Activated T-cell treated with anti-CD3 and anti-CD28 coated beads, Interleukin-2, amount 50 U/mL, for 24 hours (primary cell): ENCODE measurements at regions not wholly inside any gene's neighbourhood (a gene's known extent, or its start where the extent isn't known, plus 50 kb on each side); places are given as distances from the start of the nearest gene placed in this dataset.
"Not testable (repeated sequence)": the region's sequence is repeated elsewhere in the genome, so short reads cannot be mapped to it uniquely, and the experiment has no call there.

Experiments used
- DNase-seq: peaks from one replicate; pipeline ENCODE4 v3.0.0-alpha.2; 2020
- H3K27ac Mint-ChIP-seq: 2 replicates; pipeline ENCODE4 v1.8.0; 2020; ENCODE audit warnings: mild to moderate bottlenecking, mixed read lengths
- H3K27me3 Mint-ChIP-seq: 2 replicates; pipeline ENCODE4 v1.8.0; 2020; ENCODE audit warnings: mixed read lengths
- H3K36me3 Mint-ChIP-seq: 2 replicates; pipeline ENCODE4 v1.8.0; 2020; ENCODE audit warnings: low read depth, mixed read lengths
- H3K4me1 Mint-ChIP-seq: 2 replicates; pipeline ENCODE4 v1.8.0; 2020; ENCODE audit warnings: low read depth, mixed read lengths
- H3K4me3 Mint-ChIP-seq: 2 replicates; pipeline ENCODE4 v1.8.0; 2020; ENCODE audit warnings: mild to moderate bottlenecking, moderate library complexity, mixed read lengths
- H3K9me3 Mint-ChIP-seq: 2 replicates; pipeline ENCODE4 v1.8.0; 2020; ENCODE audit warnings: mixed read lengths

GRCh38 chr14:106466483-106466882 is 940.1 kb downstream of the TMEM121 start:
- not testable (repeated sequence) for H3K9me3 Mint-ChIP-seq, H3K4me3 Mint-ChIP-seq, H3K36me3 Mint-ChIP-seq, H3K27me3 Mint-ChIP-seq, H3K4me1 Mint-ChIP-seq, H3K27ac Mint-ChIP-seq, DNase-seq

- not testable (repeated sequence) for H3K27me3 Mint-ChIP-seq, H3K27ac Mint-ChIP-seq, DNase-seq, H3K4me3 Mint-ChIP-seq, H3K9me3 Mint-ChIP-seq, H3K36me3 Mint-ChIP-seq
- peaks cover 12% of the 10 kb centered on the region for H3K4me1 Mint-ChIP-seq
These were observed 942.5 kb downstream of the TMEM121 start for GRCh38 chr14:106468869-106469268.

- DNase-seq, H3K27ac Mint-ChIP-seq, H3K27me3 Mint-ChIP-seq, H3K36me3 Mint-ChIP-seq, H3K9me3 Mint-ChIP-seq, H3K4me3 Mint-ChIP-seq: not testable (repeated sequence)
- H3K4me1 Mint-ChIP-seq, result peaks cover 24% of the 10 kb centered on the region
These were observed 943.6 kb downstream of the TMEM121 start for GRCh38 chr14:106470028-106470427.

- H3K9me3 Mint-ChIP-seq, H3K36me3 Mint-ChIP-seq, H3K27me3 Mint-ChIP-seq, DNase-seq: not testable (repeated sequence)
- Mint-ChIP-seq H3K4me3 (peak overlapping the region; percentile 46), H3K4me1 (peaks cover 31% of the 10 kb centered on the region), H3K27ac (peak overlapping the region; percentile 92)
These were observed 948.1 kb downstream of the TMEM121 start for GRCh38 chr14:106474261-106475028.

GRCh38 chr14:106475214-106475613 is 948.8 kb downstream of the TMEM121 start:
- H3K27ac Mint-ChIP-seq, result peak overlapping the region; percentile 92
- not testable (repeated sequence) for DNase-seq, H3K36me3 Mint-ChIP-seq, H3K9me3 Mint-ChIP-seq, H3K27me3 Mint-ChIP-seq
- H3K4me3 Mint-ChIP-seq, result peak overlapping the region; percentile 46
- peaks cover 24% of the 10 kb centered on the region for H3K4me1 Mint-ChIP-seq

- H3K9me3 Mint-ChIP-seq, H3K27ac Mint-ChIP-seq, H3K36me3 Mint-ChIP-seq, DNase-seq, H3K27me3 Mint-ChIP-seq, H3K4me3 Mint-ChIP-seq: not testable (repeated sequence)
- H3K4me1 Mint-ChIP-seq, result peaks cover 24% of the 10 kb centered on the region
These were observed 951.2 kb downstream of the TMEM121 start for GRCh38 chr14:106477600-106477999.

GRCh38 chr14:106480287-106480686 is 953.9 kb downstream of the TMEM121 start:
- not testable (repeated sequence) for H3K4me3 Mint-ChIP-seq, H3K4me1 Mint-ChIP-seq, H3K9me3 Mint-ChIP-seq, H3K27ac Mint-ChIP-seq, DNase-seq, H3K27me3 Mint-ChIP-seq, H3K36me3 Mint-ChIP-seq

- not testable (repeated sequence) for H3K4me3 Mint-ChIP-seq, H3K4me1 Mint-ChIP-seq
These were observed 955.8 kb downstream of the TMEM121 start for GRCh38 chr14:106482213-106482612.

GRCh38 chr14:106487600-106487999 is 961.2 kb downstream of the TMEM121 start:
- DNase-seq, result no peak
- peaks cover 35% of the 10 kb centered on the region for H3K4me1 Mint-ChIP-seq
- H3K27ac Mint-ChIP-seq, result no peak overlapping the region
- no peaks in the 10 kb centered on the region for H3K36me3 Mint-ChIP-seq
- H3K4me3 Mint-ChIP-seq, result no peak overlapping the region
- no peaks in the 10 kb centered on the region for H3K27me3 Mint-ChIP-seq
- H3K9me3 Mint-ChIP-seq, result no peaks in the 10 kb centered on the region

More at GRCh38 chr14:106482213-106482612, 955.8 kb downstream of the TMEM121 start:
- not testable (repeated sequence) for H3K9me3 Mint-ChIP-seq, H3K27ac Mint-ChIP-seq, H3K27me3 Mint-ChIP-seq, H3K36me3 Mint-ChIP-seq, DNase-seq

- H3K27me3 Mint-ChIP-seq, result no peaks in the 10 kb centered on the region
- H3K27ac Mint-ChIP-seq, result peak overlapping the region; percentile 92
- no peaks in the 10 kb centered on the region for H3K36me3 Mint-ChIP-seq
- peaks cover 35% of the 10 kb centered on the region for H3K4me1 Mint-ChIP-seq
- H3K4me3 Mint-ChIP-seq, result no peak overlapping the region
- no peaks in the 10 kb centered on the region for H3K9me3 Mint-ChIP-seq
- no peak for DNase-seq
These were observed 961.9 kb downstream of the TMEM121 start for GRCh38 chr14:106488291-106488690.

- H3K36me3 Mint-ChIP-seq, result no peaks in the 10 kb centered on the region
- H3K4me1 Mint-ChIP-seq, result peaks cover 41% of the 10 kb centered on the region
- H3K27me3 Mint-ChIP-seq, result no peaks in the 10 kb centered on the region
- H3K9me3 Mint-ChIP-seq, result no peaks in the 10 kb centered on the region
- H3K4me3 Mint-ChIP-seq, result no peak overlapping the region
- no peak for DNase-seq
- peak overlapping the region; percentile 92 for H3K27ac Mint-ChIP-seq
These were observed 962.9 kb downstream of the TMEM121 start for GRCh38 chr14:106489112-106489881.

GRCh38 chr14:106490442-106490841 is 964.1 kb downstream of the TMEM121 start:
- Mint-ChIP-seq H3K9me3 (no peaks in the 10 kb centered on the region), H3K4me1 (peaks cover 45% of the 10 kb centered on the region), H3K27ac (no peak overlapping the region)

GRCh38 chr14:106491851-106492250 is 965.5 kb downstream of the TMEM121 start:
- no peaks in the 10 kb centered on the region for H3K9me3 Mint-ChIP-seq
- no peak overlapping the region for H3K4me3 Mint-ChIP-seq
- H3K27ac Mint-ChIP-seq, result no peak overlapping the region
- H3K27me3 Mint-ChIP-seq, result no peaks in the 10 kb centered on the region
- H3K4me1 Mint-ChIP-seq, result peaks cover 45% of the 10 kb centered on the region
- no peaks in the 10 kb centered on the region for H3K36me3 Mint-ChIP-seq
- no peak for DNase-seq

More at GRCh38 chr14:106490442-106490841, 964.1 kb downstream of the TMEM121 start:
- DNase-seq, result no peak
- H3K36me3 Mint-ChIP-seq, result no peaks in the 10 kb centered on the region
- no peak overlapping the region for H3K4me3 Mint-ChIP-seq
- H3K27me3 Mint-ChIP-seq, result no peaks in the 10 kb centered on the region

GRCh38 chr14:106493962-106494823 is 967.8 kb downstream of the TMEM121 start:
- Mint-ChIP-seq H3K4me3 (peak overlapping the region; percentile 23), H3K4me1 (peaks cover 25% of the 10 kb centered on the region), H3K9me3 (no peaks in the 10 kb centered on the region), H3K27ac (peak overlapping the region; percentile 1), H3K27me3 (no peaks in the 10 kb centered on the region), H3K36me3 (no peaks in the 10 kb centered on the region)
- DNase-seq, result no peak
